Uterus (tissue), 3 donors: ENCODE measurements at regions not wholly inside any gene's neighbourhood (a gene's known extent, or its start where the extent isn't known, plus 50 kb on each side); places are given as distances from the start of the nearest gene placed in this dataset.

ENCODE experiments used
- DNase-seq, 2 donors: peaks; one replicate each; pipeline ENCODE4 v3.0.0-alpha.2; 2019 to 2020
- H3K27ac ChIP-seq, 2 donors: fragments of 200-600 bp; sonication (generic); 1 replicate in 1 of 2; 2 replicates in 1 of 2; pipeline ENCODE4 v1.5.1; 2016 to 2018
- H3K27me3 ChIP-seq, 2 donors: fragments of 200-600 bp; sonication (generic); one replicate each; pipeline ENCODE4 v1.5.1; 2018 to 2019; ENCODE audit warnings: control low read depth in 1 of 2
- H3K36me3 ChIP-seq, 2 donors: fragments of 200-600 bp; sonication (generic); one replicate each; pipeline ENCODE4 v1.5.1; 2019; ENCODE audit warnings: control low read depth in 1 of 2
- H3K4me1 ChIP-seq, 2 donors: fragments of 200-600 bp; sonication (generic); one replicate each; pipeline ENCODE4 v1.5.1; 2018 to 2019; ENCODE audit warnings: control low read depth in 1 of 2
- H3K4me3 ChIP-seq, 2 donors: fragments of 200-600 bp; sonication (generic); 1 replicate in 1 of 2; 2 replicates in 1 of 2; pipeline ENCODE4 v1.5.1; 2018 to 2019; ENCODE audit warnings: mild to moderate bottlenecking in 1 of 2
- H3K9me3 ChIP-seq, 2 donors: fragments of 200-600 bp; sonication (generic); one replicate each; pipeline ENCODE4 v1.5.1; 2019; ENCODE audit warnings: control low read depth in 1 of 2
- CTCF ChIP-seq, 4 experiments: fragments of 200-600 bp in 2 of 4; fragments of 450-650 bp in 2 of 4; sonication (generic) in 2 of 4; IDR thresholded peaks; one replicate each; pipeline ENCODE4 v1.5.1; 2016 to 2019; ENCODE audit warnings: antibody characterized with exemption in 4 of 4, mild to moderate bottlenecking in 2 of 4, moderate library complexity in 1 of 4
- POLR2A ChIP-seq, 2 donors: fragments of 450-650 bp; IDR thresholded peaks; one replicate each; pipeline ENCODE4 v1.6.1; 2016; ENCODE audit warnings: antibody characterized with exemption in 2 of 2, mild to moderate bottlenecking in 1 of 2, moderate library complexity in 1 of 2
- intact Hi-C: fragments of 100-400 bp; cut with DNase I; formaldehyde crosslinking; loops from one replicate; pipeline ENCODE4 v1.15.1; 2023; ENCODE audit warnings: low total_unique reads
- donor health status: DM: yes; HTN: yes; CAD: no.

DNA sequence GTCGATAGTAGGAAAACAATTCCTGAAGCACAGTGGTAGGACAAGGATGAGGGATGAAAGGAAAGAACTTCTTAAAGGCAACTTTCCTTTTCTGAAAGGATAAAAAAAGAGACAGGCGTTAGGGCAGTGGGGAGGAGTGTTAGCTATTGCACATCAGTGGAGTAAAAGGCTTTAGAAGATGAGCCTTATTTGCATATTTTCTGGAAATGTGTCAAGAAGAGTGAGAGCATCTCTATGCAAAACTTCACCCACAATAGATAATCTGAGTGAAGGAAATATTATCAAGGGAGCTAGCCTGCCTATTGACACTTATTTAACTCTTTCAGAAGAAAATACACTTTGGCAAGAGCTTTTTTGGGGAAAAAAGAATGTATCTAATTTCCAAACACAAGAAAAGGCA lies 151.6 kb downstream of the MACIR start:
- TF ChIP-seq POLR2A (IDR thresholded peaks at IDR 0.05) (no peak), CTCF (IDR thresholded peaks at IDR 0.05) (no peak)
- Histone ChIP-seq H3K27ac (no peak overlapping the region), H3K36me3 (no peaks in the 10 kb centered on the region), H3K4me1 (no peaks in the 10 kb centered on the region), H3K27me3 (no peaks in the 10 kb centered on the region), H3K9me3 (no peaks in the 10 kb centered on the region), H3K4me3 (no peak overlapping the region)
- intact Hi-C loops = no loop called here
- no peak for DNase-seq

DNA sequence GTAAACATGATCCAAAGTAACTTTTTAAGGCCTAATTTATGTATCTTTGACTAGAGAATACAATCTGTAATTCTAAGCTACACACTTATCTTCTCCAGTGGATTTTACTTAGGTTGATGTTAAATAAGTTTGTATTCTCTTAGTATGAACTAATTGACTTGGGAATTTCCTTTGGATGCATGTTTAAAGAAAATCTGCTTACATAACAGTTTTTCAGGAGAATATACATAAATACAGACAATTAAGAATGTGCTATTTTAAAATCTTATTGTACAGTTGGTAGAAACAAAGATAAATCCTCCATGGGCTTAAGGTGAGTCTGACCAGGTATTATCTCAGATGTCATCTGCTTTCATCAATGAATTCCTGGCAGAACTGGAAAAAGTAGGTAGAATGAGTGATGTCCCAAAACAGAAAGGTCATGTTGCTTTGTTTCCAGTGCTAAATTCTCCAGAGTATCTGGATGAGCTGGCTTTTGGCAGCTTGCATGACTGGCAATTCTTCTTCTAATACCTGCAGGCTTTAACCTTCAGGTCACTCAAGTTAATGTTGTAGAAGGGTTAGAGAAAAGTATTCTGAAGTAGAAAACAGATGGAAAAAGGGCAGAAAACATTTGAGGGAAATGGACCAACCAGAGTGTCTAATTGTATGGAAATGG lies 150.6 kb downstream of the MACIR start:
- H3K9me3 ChIP-seq = no peaks in the 10 kb centered on the region

DNA sequence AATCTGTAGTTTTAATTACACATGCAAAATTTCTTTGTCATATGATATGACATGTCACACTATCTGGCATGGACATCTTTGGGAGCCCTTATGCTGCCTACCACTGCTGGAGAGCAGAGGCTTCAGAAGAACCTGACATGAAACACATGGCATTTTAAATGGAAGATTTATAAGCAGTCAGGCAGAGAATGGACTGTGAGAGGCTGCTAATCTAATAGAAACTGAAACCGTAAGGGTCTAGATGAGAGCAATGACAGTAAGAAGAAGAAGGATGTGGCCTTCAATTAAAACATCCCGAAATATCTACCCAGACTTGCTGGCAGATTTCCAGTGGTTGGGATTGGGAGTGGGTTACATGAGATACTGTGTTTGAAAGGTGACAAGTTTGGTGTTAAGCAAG lies 149.8 kb downstream of the MACIR start:
- no peak for DNase-seq
- Histone ChIP-seq H3K4me3 (no peak overlapping the region), H3K9me3 (no peaks in the 10 kb centered on the region), H3K36me3 (no peaks in the 10 kb centered on the region), H3K27ac (no peak overlapping the region), H3K4me1 (no peaks in the 10 kb centered on the region), H3K27me3 (no peaks in the 10 kb centered on the region)
- intact Hi-C loops = no loop called here
- no peak for TF ChIP-seq CTCF (IDR thresholded peaks at IDR 0.05)
- TF ChIP-seq POLR2A (IDR thresholded peaks at IDR 0.05) = no peak

More for the DNA sequence above, 150.6 kb downstream of the MACIR start:
- H3K27ac ChIP-seq = no peak overlapping the region
- TF ChIP-seq POLR2A (IDR thresholded peaks at IDR 0.05) (no peak), CTCF (IDR thresholded peaks at IDR 0.05) (no peak)
- intact Hi-C loops = no loop called here
- H3K36me3 ChIP-seq = no peaks in the 10 kb centered on the region
- no peaks in the 10 kb centered on the region for H3K27me3 ChIP-seq
- DNase-seq = no peak
- no peak overlapping the region for H3K4me3 ChIP-seq
- no peaks in the 10 kb centered on the region for H3K4me1 ChIP-seq

DNA sequence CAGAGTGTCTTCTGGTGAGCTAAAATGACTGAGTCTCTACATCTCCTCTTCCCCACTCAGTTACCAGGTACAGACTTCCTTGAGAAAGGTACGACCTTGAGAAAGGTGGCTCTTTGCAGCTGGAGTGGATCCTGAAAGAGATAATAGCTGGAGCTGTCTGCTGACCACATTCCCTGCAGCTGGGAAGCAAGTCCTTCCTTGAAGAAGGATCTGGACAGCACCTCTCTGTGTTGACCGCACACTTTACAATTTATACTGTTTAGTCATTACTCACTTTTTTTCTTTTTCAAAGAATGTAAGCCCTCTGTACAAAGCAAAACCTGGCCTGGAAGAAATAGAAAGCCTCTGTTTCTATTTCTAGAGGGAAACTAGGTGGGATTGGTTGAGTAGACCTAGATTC lies 148.8 kb downstream of the MACIR start:
- Histone ChIP-seq H3K36me3 (no peaks in the 10 kb centered on the region), H3K27me3 (no peaks in the 10 kb centered on the region), H3K27ac (no peak overlapping the region), H3K4me1 (no peaks in the 10 kb centered on the region), H3K9me3 (no peaks in the 10 kb centered on the region), H3K4me3 (no peak overlapping the region)
- intact Hi-C loops = no loop called here
- no peak for DNase-seq
- TF ChIP-seq CTCF (IDR thresholded peaks at IDR 0.05) (no peak), POLR2A (IDR thresholded peaks at IDR 0.05) (no peak)

DNA sequence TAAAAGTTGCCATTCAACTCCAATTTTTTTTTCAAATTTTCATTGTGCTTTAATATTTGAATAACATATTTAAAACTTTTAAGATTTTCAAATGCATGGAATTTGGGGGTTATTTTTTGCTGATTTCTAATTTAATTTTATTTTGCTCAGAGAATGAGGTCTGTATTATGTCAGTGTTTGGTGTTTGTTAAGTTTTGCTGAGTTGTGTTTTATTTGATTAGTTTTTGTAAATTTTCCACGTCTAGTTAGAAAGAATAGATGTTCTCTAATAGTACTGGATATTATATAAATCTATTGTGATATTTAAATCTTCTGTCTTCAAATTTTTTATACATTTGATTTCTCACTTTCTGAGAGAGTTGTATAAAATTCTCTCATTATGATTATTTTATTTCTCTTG lies 145.9 kb downstream of the MACIR start:
- Histone ChIP-seq H3K4me1 (no peaks in the 10 kb centered on the region), H3K27ac (no peak overlapping the region), H3K4me3 (no peak overlapping the region), H3K36me3 (no peaks in the 10 kb centered on the region), H3K27me3 (no peaks in the 10 kb centered on the region), H3K9me3 (no peaks in the 10 kb centered on the region)
- intact Hi-C loops = no loop called here
- TF ChIP-seq POLR2A (IDR thresholded peaks at IDR 0.05) = no peak
- DNase-seq = no peak

DNA sequence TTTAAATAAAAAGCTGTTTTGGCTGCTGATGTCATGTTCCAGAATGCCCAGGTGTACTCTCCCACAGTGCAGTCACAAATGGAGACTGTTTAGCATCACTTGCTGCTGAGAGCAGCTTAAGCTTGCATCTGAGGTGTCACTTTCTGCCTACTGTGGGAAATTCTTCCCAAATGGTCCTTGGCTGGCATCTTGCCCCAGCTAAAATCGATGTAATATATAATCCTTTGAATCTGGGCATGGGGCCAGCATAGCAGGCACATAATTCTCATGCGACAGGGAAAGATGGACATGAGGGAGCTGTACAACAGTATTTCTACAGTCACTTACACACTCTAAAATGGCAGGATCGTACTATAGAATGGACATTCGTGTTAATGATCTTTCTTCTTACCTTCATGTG lies 144.3 kb downstream of the MACIR start:
- Histone ChIP-seq H3K4me1 (no peaks in the 10 kb centered on the region), H3K27me3 (no peaks in the 10 kb centered on the region), H3K27ac (no peak overlapping the region), H3K36me3 (no peaks in the 10 kb centered on the region), H3K4me3 (no peak overlapping the region), H3K9me3 (no peaks in the 10 kb centered on the region)
- no peak for DNase-seq
- intact Hi-C loops = no loop called here
- no peak for TF ChIP-seq POLR2A (IDR thresholded peaks at IDR 0.05)
- no peak for TF ChIP-seq CTCF (IDR thresholded peaks at IDR 0.05)
